Mucosa of rectum (tissue), 2 donors: ENCODE measurements at regions not wholly inside any gene's neighbourhood (a gene's known extent, or its start where the extent isn't known, plus 50 kb on each side); places are given as distances from the start of the nearest gene placed in this dataset.
"Not testable (repeated sequence)": the region's sequence is repeated elsewhere in the genome, so short reads cannot be mapped to it uniquely, and the experiment has no call there.

Experiments
- H3K27ac ChIP-seq, 2 donors: one replicate each; pipeline ENCODE4 v1.7.0; 2013; ENCODE audit warnings: inconsistent platforms in 2 of 2, low read depth in 2 of 2, low read length in 2 of 2
- H3K27me3 ChIP-seq, 2 donors: one replicate each; pipeline ENCODE4 v1.7.0; 2013; ENCODE audit warnings: low read length in 2 of 2; ENCODE audit not compliant: control insufficient read depth in 2 of 2, insufficient read depth in 2 of 2
- H3K36me3 ChIP-seq, 2 donors: one replicate each; pipeline ENCODE4 v1.7.0; 2013; ENCODE audit warnings: low read length in 2 of 2; ENCODE audit not compliant: control insufficient read depth in 2 of 2, insufficient read depth in 2 of 2
- H3K4me1 ChIP-seq, 2 donors: one replicate each; pipeline ENCODE4 v1.7.0; 2013; ENCODE audit warnings: low read length in 2 of 2, mild to moderate bottlenecking in 1 of 2; ENCODE audit not compliant: control insufficient read depth in 2 of 2, insufficient read depth in 2 of 2
- H3K4me3 ChIP-seq, 2 donors: one replicate each; pipeline ENCODE4 v1.7.0; 2013; ENCODE audit warnings: low read length in 2 of 2
- H3K9ac ChIP-seq, 2 donors: one replicate each; pipeline ENCODE4 v1.7.0; 2013; ENCODE audit warnings: low read length in 2 of 2, low read depth in 1 of 2, mild to moderate bottlenecking in 1 of 2
- H3K9me3 ChIP-seq, 2 donors: one replicate each; pipeline ENCODE4 v1.7.0; 2013; ENCODE audit warnings: low read length in 2 of 2; ENCODE audit not compliant: control insufficient read depth in 2 of 2
- donor health status: healthy.
- donor health status: Normal muscosa, but diverticular disease.

DNA sequence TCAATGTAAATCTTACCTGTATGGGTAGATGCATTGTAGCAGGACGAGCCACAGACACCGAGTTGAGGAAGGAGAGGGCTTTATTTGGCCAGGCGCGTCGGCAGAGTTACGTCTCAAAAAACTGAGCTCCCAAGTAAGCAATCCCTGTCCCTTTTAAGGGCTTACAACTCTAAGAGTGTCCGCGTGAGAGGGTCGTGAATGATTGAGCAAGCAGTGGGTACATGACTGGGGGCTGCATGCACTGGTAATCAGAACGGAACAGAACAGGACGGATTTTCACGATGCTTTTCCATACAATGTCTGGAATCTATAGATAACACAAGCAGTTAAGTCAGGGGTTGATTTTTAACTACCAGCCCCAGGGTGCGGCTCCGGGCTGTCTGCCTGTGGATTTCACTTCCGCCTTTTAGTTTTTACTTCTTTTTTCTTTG, 524.9 kb upstream of the HTR2C start:
- H3K4me3 ChIP-seq, result peak overlapping the region; percentile 44 to 63
- peak overlapping the region in 1 of 2 donors; percentile 9 for H3K9ac ChIP-seq
- H3K4me1 ChIP-seq, result peaks cover 0 to 3% of the 10 kb centered on the region in 2 donors
- no peaks in the 10 kb centered on the region for H3K9me3 ChIP-seq
- H3K36me3 ChIP-seq, result no peaks in the 10 kb centered on the region
- H3K27me3 ChIP-seq, result peaks cover 0 to 3% of the 10 kb centered on the region in 2 donors
- H3K27ac ChIP-seq, result peak overlapping the region; percentile 54 to 67

DNA sequence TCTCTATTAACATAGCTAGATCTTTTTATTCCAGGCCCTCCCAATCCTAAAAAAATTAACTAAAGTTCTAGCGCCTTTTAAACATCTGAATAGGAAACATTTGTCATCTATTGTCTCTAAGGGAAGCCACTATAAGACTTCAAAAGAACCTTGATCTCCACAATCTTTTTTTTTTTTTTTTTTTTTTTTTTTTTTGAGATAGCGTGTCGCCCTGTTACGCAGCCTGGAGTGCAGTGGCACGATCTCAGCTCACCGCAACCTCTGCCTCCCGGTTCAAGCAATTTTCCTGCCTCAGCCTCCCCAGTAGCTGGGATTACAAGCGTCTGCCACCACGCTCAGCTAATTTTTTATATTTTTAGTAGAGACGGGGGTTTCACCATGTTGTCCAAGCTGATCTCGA, 526.5 kb upstream of the HTR2C start:
- not testable (repeated sequence) for H3K9me3 ChIP-seq, H3K4me3 ChIP-seq, H3K36me3 ChIP-seq, H3K9ac ChIP-seq, H3K27me3 ChIP-seq, H3K27ac ChIP-seq, H3K4me1 ChIP-seq

DNA sequence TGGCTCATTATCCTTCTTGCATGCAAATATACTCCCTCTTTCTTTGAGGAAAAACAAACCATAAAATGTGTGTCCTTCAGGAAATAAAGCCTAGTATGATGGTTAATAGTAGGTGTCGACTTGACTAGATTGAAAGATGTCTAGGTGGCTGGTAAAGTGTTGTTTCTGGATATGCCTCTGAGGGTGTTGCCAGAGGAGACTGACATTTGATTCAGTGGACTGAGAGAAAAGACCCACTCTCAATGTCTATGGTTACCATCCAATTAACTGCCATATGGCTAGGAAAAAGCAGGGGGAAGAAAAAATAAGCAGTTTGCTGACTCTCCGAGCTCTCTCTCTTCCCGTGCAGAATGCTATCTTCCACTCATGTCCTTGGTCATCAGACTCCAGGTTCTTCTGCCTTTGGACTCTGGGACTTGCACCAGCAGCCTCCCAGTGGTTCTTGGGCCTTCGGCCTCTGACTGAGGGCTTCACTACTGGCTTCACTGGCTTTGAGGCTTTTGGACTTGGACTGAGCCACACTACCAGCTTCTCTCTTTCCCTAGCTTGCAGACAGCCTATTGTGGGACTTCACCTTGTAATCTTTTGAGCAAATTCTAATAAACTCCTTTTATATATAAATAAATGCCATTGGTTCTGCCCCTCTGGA, 532.1 kb upstream of the HTR2C start:
- Histone ChIP-seq H3K4me3 (no peak overlapping the region), H3K9ac (no peak overlapping the region), H3K27ac (no peak overlapping the region), H3K9me3 (no peaks in the 10 kb centered on the region), H3K27me3 (no peaks in the 10 kb centered on the region), H3K36me3 (no peaks in the 10 kb centered on the region), H3K4me1 (no peaks in the 10 kb centered on the region)

DNA sequence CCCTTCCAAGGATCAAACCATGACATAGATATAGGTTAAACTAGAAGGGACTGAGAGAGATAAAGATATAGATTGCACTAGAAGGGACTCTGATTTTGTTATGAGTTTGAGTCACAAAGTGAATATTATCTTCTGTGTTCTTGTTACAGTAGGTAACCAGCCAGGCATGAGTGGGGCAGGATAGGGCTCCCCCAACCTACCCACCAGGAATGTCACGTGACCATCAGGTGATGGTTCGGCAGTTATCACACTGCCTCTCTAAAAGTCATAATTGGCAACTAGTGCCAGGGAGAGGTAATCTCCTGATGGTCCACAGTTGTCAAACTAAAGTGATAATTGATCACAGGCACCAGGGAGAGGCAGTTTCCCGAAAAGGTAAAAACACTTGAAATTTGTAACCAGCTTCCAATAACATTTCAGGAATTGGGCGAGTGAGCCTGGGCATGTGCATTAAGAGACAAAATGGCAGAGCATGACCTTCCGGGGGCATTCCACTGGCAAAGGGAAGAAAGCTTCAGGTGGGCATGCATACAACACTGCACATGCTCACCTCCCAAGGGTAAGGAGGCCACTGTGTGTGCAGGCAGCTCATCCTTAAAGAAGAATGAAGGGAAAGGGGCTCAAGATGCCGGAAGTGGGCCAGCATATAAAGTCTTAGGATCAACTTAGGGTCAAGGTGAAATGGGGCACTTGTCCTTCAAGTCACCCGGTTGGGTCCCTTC, 533.6 kb upstream of the HTR2C start:
- no peaks in the 10 kb centered on the region for H3K9me3 ChIP-seq
- H3K27ac ChIP-seq, result no peak overlapping the region
- H3K4me1 ChIP-seq, result no peaks in the 10 kb centered on the region
- H3K36me3 ChIP-seq, result no peaks in the 10 kb centered on the region
- H3K4me3 ChIP-seq, result no peak overlapping the region
- no peak overlapping the region for H3K9ac ChIP-seq
- no peaks in the 10 kb centered on the region for H3K27me3 ChIP-seq

DNA sequence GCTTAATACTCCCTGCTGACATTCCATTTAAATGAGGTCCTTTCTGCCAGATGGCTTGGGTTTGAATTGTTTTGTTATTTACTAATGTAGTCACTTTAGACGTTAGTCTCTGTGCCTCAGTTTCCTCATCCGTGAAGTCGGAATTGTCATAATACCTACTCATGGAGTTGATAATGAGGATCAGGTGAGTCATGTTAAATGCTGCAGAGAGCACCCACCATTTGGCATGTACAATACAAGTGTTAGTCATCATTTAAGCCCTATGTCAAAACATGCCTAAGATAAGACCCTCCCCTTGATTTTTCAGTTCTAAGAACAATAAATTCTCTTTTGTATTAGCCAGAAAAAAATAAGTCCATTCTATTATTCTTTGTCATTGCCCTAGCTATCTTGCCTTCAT, 534.8 kb upstream of the HTR2C start:
- Histone ChIP-seq H3K9ac (no peak overlapping the region), H3K4me3 (no peak overlapping the region), H3K36me3 (no peaks in the 10 kb centered on the region), H3K4me1 (no peaks in the 10 kb centered on the region), H3K27ac (no peak overlapping the region), H3K27me3 (no peaks in the 10 kb centered on the region), H3K9me3 (no peaks in the 10 kb centered on the region)

DNA sequence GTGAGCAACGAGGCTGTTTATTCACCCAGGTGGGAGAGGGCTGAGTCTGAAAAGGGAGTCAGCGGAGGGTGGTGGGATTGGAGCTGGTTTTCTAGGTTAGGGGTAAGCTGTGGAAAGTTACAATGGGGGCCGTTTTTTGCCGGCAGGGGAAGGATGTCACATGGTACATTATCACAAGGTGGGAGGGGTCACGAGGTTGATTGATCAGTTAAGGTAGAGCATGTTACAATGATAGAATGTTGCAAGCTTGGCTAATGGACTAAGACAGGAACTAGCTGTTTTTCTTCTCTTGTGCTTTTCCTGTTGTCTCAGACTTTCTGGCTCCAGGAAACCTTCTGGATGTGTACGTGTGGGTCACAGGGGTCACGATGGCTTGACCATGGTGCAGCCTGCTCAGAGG, 536.3 kb upstream of the HTR2C start:
- Histone ChIP-seq H3K27ac (no peak overlapping the region), H3K9me3 (no peaks in the 10 kb centered on the region), H3K36me3 (no peaks in the 10 kb centered on the region), H3K4me1 (no peaks in the 10 kb centered on the region), H3K9ac (no peak overlapping the region), H3K4me3 (no peak overlapping the region), H3K27me3 (no peaks in the 10 kb centered on the region)

DNA sequence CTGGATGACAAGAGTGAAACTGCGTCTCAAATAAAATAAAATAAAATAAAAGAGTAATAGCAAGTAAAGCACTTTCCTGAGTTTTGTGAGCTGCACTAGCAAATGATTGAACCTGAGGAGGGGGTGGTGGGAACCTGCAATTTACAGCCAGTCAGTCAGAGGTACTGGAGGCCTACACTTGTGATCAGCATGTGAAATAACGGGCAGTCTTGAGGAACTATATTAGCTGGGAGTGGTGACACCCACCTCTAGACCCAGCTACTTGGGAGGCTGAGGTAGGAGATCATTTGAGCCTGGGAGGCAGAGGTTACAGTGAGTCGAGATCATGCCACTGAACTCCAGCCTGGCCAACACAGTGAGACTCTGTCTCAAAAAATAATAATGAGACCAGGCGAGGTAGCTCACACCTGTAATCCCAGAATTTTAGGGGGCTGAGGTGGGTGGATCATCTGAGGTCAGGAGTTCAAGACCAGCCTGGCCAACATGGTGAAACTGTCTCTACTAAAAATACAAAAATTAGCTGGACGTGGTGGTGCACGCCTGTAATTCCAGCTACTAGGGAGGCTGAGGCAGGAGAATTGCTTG, 537.1 kb upstream of the HTR2C start:
- H3K36me3 ChIP-seq, result no peaks in the 10 kb centered on the region
- H3K27me3 ChIP-seq, result no peaks in the 10 kb centered on the region
- no peaks in the 10 kb centered on the region for H3K4me1 ChIP-seq
- no peaks in the 10 kb centered on the region for H3K9me3 ChIP-seq
- H3K27ac ChIP-seq, result no peak overlapping the region
- H3K9ac ChIP-seq, result no peak overlapping the region
- H3K4me3 ChIP-seq, result no peak overlapping the region

DNA sequence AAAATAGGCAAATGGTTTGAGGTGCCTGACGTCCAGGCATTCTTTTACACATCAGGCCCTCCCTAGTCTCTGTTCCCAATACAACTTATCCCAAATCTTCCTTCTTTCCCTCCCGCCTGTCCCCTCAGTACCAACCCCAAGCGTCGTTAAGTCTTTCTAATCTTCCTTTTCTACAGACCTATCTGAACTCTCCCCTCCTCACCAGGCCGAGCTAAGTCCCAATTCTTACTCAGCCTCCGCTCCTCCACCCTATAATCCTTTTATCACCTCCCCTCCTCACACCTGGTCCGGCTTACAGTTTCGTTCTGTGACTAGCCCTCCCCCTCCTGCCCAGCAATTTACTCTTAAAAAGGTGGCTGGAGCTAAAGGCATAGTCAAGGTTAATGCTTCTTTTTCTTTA, 542.4 kb upstream of the HTR2C start:
- not testable (repeated sequence) for H3K9ac ChIP-seq, H3K36me3 ChIP-seq, H3K4me1 ChIP-seq, H3K4me3 ChIP-seq, H3K9me3 ChIP-seq, H3K27ac ChIP-seq, H3K27me3 ChIP-seq

DNA sequence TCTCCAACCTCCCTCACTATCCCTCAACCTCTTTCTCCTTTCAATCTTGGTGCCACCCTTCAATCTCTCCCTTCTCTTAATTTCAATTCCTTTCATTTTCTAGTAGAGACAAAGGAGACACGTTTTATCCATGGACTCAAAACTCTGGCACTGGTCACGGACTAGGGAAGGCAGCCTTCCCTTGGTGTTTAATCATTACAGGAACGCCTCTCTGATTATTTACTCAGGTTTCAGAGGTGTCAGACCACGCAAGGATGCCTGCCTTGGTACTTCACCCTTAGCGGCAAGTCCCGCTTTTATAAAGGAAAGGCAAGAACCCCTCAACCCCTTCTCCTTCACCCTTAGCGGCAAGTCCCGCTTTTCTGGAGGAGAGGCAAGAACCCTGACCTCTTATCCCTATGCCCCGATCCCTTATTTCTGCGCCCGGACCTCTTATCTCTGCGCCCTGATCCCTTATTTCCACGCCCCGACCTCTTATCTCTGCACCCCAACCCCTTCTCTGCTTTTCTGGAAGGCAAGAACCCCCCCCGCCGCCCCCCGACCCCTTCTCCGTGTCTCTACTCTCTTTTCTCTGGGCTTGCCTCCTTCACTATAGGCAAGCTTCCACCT, 543.1 kb upstream of the HTR2C start:
- H3K9me3 ChIP-seq, H3K27ac ChIP-seq, H3K4me1 ChIP-seq, H3K4me3 ChIP-seq, H3K36me3 ChIP-seq, H3K9ac ChIP-seq, H3K27me3 ChIP-seq: not testable (repeated sequence)

- H3K27ac ChIP-seq, H3K27me3 ChIP-seq, H3K4me1 ChIP-seq, H3K9me3 ChIP-seq, H3K36me3 ChIP-seq, H3K4me3 ChIP-seq, H3K9ac ChIP-seq: not testable (repeated sequence)
Measured at GRCh38 chrX:114040111-114040510, 543.8 kb upstream of the HTR2C start.
